GM18867 (cell line): ENCODE measurements at regions not wholly inside any gene's neighbourhood (a gene's known extent, or its start where the extent isn't known, plus 50 kb on each side); places are given as distances from the start of the nearest gene placed in this dataset.

Experiments
- ATAC-seq: cut with Tn5 transposase; IDR thresholded peaks from one replicate; pipeline ENCODE4 v1.9.1; 2021; ENCODE audit warnings: mild to moderate bottlenecking, moderate library complexity; ENCODE audit not compliant: unreplicated experiment

DNA sequence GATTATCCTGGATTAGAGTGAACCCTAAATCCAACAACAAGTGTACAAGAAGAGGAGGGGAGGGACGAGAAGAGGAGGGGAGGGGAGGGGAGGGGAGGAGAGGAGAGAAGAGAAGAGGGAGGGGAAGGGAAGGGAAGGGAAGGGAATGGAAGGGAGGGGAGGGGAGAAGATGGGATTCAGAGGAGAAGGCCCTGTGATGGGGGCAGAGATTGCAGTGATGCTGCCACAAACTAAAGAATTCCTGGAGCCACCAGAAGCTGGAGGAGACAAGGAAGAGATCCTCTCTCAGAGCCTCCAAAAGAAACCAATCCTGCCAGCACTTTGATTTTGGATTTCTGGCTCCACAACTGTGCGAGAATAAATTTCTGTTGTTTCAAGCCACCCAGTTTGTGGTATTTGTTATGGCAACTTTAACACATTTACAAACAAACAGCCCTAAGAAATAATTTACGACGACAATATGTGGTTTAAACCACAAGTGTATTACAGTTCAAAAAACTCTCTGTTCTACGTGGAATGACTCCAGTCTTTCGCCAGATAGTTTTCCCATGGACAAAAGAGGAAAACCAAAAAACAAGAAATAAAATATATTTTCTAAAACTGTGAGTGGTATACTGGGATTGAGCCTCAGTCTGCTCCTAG, 235.4 kb downstream of the HDGFL1 start:
- ATAC-seq, result no peak

GRCh38 chr6:22807261-22807660, 237.9 kb downstream of the HDGFL1 start:
- no peak for ATAC-seq

GRCh38 chr6:22807818-22808217, 238.5 kb downstream of the HDGFL1 start:
- no peak for ATAC-seq

DNA sequence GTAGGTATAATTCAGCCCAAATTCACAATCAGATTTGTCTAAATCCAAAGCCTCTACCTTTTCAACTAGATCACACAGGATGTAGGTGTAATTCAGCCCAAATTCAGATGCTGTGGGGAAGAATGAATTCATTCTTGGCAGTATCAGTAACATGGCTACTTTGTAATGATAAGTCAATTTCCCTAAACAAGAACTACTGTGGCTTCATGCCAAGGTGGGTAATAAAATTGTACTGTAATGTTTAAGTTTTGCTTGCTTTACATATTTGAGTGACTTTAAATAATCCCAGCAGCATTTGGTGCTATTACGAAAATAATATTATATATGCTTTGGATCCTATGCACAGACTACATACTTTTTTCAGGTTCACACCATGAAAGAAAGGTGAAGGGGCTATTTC, 239.1 kb downstream of the HDGFL1 start:
- no peak for ATAC-seq

DNA sequence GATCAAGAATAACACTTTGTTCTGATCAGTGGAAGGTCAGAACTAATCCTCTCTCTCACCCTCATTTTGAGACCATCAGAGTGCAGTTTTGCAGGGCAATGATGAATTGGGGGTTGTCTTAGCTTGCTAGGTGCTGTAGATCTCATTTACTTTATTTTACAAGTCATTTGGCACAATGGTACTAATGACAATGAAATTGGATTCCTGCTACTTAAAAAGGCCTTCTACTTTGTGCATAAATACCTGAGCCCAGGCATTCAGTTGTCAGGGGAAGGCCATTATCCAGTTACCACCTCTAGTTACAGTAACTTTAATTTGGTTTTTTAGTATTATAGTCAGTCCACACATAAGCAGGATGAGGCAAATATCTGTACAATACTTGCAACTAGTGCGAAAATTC, 240.0 kb downstream of the HDGFL1 start:
- ATAC-seq, result no peak

DNA sequence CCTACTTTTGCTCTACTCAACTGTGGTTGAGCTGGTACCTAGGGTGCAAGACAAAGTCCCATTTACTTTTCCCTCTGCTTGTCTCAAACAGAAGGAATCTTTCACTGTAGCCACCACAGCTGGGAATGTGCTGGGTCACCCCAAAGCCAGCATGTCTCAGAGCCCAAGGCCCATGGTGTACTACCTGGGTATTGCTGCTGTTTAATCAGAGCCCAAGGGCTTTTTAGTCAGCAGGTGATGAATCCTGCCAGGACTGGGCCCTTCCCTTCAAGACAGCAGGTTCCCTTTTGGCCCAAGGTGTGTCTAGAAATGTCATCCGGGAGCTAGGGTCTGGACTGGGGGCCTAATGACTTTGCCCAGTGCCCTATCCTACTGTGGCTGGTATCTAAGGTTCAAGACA, 249.8 kb downstream of the HDGFL1 start:
- ATAC-seq, result no peak

- no peak for ATAC-seq
Measured at GRCh38 chr6:22821664-22822320, 252.4 kb downstream of the HDGFL1 start.

DNA sequence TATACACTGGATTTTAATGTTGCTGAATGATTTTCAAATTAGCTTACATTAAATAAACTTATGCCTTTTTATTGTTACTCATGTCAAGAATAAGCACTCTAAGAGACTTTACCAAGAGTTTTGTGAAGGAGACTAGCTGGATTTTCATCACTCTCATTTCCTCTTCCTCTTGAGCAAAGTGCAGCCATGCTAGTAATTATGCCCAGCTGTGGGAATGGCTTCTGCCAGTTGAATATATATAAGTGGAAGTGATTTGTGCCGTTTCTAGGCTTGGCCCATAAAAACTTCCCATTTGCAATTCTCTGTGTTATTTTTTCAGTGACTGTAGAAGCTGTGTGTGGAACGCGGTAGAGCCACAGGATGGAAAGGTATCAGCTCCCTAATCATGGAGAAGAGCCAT, 255.8 kb downstream of the HDGFL1 start:
- no peak for ATAC-seq

DNA sequence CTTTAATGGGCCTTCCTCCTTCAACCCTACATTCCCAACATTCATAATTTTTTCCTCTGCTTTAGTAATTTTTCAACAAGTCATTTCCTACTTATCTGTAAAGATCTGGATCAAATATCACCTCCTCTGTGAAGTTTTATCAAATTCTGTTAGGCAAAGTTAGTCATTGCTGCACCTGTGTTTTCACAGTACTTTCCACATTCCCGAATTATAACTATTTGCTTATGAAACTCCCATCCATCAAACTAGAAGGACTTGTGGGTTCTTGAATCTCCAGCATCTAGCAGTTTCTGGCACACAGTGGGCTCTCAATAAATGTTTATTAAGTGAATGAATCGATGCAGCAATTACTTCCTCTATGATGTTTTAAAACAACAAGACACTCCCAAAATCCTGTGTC, 257.6 kb downstream of the HDGFL1 start:
- ATAC-seq, result no peak

- ATAC-seq, result no peak
Measured at GRCh38 chr6:22827760-22828159, 258.4 kb downstream of the HDGFL1 start.

GRCh38 chr6:22828179-22829062, 259.1 kb downstream of the HDGFL1 start:
- ATAC-seq, result no peak

DNA sequence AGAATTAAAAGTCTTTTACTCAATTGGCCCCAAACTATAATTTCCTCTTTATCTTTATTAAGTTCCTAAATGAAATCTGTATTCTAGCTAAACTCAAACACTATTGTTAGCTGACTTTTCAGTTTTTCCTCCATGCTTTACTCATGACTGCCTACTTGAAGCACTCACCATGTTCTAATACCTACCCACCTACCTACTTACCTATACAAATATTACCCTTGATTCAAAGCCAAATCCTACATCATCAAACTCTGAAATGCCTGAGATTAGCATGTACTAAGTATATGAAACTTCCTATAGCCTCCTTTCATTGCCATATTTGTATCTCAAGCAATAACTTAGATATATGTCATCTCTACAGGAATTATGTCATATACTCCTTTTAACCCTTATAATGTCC, 259.7 kb downstream of the HDGFL1 start:
- no peak for ATAC-seq

GRCh38 chr6:22830463-22830862, 261.1 kb downstream of the HDGFL1 start:
- no peak for ATAC-seq

DNA sequence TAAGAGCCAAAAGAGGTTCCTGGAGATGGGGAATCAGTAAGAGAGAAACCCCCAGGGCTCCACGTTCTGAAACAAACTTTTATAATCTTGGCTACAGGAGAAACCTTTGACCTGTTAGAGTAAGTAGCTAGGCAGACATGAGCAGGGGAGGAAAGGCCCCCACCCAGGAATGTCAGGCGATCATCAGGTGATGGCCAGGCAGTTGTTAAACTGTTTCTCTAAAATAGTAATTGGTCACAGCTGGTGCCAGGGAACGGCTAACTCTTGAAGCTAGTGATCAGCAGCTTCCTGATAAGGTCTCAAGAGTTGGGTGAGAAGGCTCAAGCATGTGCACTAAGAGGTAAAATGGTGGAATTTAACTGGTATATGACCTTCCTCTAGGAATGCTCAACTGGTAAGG, 263.8 kb downstream of the HDGFL1 start:
- ATAC-seq, result no peak

GRCh38 chr6:22838345-22838744, 269.0 kb downstream of the HDGFL1 start:
- ATAC-seq, result no peak

DNA sequence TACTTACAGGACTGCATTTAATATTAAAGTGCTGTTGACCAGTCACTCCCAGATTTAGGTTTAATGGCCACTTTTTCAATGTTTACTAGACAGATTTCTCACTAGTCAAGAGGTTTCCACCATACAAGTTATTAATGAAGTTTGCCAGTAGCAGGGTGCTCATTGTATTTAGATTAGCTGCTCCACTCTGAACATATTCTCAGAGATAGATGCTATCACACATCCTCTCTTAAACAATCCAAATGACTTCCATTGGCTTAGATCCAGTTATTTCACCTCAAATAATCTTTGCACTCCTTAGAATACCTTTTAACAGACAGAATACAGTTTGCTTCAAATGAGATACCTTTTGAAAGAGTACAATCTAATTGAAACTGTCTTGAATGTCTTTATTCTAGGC, 276.1 kb downstream of the HDGFL1 start:
- no peak for ATAC-seq

DNA sequence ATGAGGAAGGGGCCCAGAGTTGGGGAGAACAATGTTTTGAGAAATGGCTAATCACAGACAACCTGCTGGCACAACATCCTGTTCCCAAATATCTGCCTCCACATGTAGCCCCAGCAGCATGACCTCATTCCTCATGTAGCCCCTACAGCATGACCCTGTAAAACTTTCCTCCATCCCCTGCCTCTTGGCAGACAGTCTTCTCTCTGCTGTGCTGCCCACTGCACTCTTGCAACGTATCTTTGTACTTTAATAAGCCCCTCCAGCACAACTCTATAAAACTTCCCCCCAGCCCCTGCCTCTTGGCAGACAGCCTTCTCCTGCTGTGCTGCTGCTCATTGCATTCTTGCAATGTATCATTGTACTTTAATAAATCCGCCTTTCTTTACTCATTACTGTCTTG, 278.8 kb downstream of the HDGFL1 start:
- no peak for ATAC-seq

- no peak for ATAC-seq
Measured at GRCh38 chr6:22849921-22850320, 280.6 kb downstream of the HDGFL1 start.

DNA sequence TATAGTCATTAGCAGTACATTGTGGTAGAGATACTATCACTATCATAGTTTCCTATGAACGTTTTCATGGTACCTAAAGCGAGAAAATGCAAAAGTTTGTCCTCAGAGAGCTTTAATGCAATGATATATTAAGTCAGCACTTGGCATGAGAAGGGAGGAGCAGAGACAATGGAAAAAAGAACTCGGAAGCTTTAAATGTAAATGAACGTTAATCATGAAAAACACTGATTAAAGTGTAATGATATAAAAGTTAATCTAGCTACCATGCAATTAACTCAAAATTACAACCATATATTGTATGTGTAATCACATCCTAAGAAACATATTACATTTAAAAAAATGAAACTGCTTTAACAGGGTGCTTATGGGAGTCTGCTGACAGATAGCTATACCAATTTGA, 282.7 kb downstream of the HDGFL1 start:
- no peak for ATAC-seq

GRCh38 chr6:22873513-22874136, 304.3 kb downstream of the HDGFL1 start:
- no peak for ATAC-seq

GRCh38 chr6:22875845-22876244, 306.5 kb downstream of the HDGFL1 start:
- no peak for ATAC-seq

- no peak for ATAC-seq
Measured at GRCh38 chr6:22878324-22878701, 308.9 kb downstream of the HDGFL1 start.
